ENCODE measurements at regions not wholly inside any gene's neighbourhood (a gene's known extent, or its start where the extent isn't known, plus 50 kb on each side); places are given as distances from the start of the nearest gene placed in this dataset.
"Not testable (repeated sequence)": the region's sequence is repeated elsewhere in the genome, so short reads cannot be mapped to it uniquely, and the experiment has no call there.

GRCh38 chr2:215637651-215638050 is 201.8 kb upstream of the FN1 start:
- TF ChIP-seq, protein P1, sequence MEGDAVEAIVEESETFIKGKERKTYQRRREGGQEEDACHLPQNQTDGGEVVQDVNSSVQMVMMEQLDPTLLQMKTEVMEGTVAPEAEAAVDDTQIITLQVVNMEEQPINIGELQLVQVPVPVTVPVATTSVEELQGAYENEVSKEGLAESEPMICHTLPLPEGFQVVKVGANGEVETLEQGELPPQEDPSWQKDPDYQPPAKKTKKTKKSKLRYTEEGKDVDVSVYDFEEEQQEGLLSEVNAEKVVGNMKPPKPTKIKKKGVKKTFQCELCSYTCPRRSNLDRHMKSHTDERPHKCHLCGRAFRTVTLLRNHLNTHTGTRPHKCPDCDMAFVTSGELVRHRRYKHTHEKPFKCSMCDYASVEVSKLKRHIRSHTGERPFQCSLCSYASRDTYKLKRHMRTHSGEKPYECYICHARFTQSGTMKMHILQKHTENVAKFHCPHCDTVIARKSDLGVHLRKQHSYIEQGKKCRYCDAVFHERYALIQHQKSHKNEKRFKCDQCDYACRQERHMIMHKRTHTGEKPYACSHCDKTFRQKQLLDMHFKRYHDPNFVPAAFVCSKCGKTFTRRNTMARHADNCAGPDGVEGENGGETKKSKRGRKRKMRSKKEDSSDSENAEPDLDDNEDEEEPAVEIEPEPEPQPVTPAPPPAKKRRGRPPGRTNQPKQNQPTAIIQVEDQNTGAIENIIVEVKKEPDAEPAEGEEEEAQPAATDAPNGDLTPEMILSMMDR (conservative IDR thresholded peaks at IDR 0.05) = no peak
- H3K27ac ChIP-seq = no peak overlapping the region

DNA sequence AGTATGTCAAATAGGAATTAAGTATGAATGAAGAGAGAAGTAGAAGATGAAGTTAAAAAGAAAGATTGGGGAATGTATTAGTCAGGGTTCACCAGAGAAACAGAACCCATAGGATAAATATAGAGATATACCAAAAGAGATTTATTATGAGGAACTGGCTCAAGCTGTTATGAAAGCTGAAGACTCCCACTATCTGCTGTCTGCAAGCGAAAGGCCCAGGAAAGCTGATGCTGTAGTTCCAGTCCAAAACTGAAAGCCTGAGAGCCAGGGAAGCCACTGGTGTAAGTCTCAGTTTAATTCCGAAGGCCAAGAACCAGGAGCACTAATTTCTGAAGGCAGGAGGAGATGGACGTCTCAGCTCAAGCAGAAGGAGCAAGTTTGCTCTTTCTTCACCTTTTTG is 200.9 kb upstream of the FN1 start:
- TF ChIP-seq, protein P1 (conservative IDR thresholded peaks at IDR 0.05) = no peak
- no peak overlapping the region for H3K27ac ChIP-seq

- H3K27ac ChIP-seq = no peak overlapping the region
- TF ChIP-seq, protein P1 (conservative IDR thresholded peaks at IDR 0.05) = no peak
These were observed 199.9 kb upstream of the FN1 start for GRCh38 chr2:215635788-215636139.

GRCh38 chr2:215635071-215635787 is 199.4 kb upstream of the FN1 start:
- no peak overlapping the region for H3K27ac ChIP-seq
- TF ChIP-seq, protein P1 (conservative IDR thresholded peaks at IDR 0.05) = no peak

DNA sequence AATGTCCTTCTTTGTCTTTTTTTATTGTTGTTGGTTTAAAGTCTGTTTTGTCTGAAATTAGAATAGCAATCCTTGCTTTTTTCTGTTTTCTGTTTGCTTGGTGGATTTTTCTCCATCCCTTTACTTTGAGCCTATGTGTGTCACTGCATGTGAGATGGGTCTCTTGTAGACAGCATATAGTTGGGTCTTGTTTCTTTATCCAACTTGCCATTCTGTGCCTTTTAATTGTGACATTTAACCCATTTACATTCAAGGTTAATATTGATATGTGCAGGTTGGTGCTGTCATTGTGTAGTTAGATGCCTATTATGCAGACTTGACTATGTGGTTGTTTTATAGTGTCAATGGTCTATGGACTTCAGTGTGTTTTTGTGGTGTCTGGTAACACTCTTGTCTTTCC is 197.5 kb upstream of the FN1 start:
- TF ChIP-seq, protein P1 (conservative IDR thresholded peaks at IDR 0.05) = no peak
- no peak overlapping the region for H3K27ac ChIP-seq

DNA sequence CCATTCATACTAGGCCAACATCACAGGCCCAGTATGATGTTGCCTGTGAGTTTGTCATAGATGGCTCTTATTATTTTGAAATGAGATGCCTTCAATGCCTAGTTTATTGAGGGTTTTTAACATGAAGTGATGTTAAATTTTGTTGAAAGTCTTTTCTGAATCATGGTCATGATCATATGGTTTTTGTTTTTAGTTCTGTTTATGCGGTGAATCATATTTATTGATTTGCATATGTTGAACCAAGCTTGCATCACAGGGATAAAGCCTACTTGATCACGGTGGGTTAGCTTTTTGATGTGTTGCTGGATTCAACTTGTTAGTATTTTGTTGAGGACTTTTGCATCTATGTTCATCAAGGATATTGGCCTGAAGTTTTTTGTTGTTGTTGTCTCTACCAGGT is 195.8 kb upstream of the FN1 start:
- TF ChIP-seq, protein P1 (conservative IDR thresholded peaks at IDR 0.05) = no peak
- H3K27ac ChIP-seq = no peak overlapping the region

GRCh38 chr2:215630796-215631195 is 194.9 kb upstream of the FN1 start:
- H3K27ac ChIP-seq = not testable (repeated sequence)

DNA sequence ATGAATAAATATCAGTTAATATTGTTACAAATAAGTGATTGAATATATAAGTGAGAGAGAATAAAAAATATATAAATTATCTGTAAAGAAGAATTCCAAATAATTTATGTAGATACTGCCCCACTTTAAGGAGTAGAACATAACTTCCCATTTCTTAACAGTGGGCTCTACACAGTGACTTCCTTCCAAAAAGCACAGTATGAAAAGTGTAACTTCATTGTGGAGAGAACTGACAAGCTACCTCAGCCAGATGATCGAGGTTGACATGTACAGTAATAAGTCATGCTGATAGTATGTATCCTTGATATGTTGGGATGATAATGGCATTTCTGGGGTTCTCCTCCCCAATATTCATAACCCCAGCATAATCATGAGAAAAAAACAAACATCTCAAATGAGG is 191.9 kb upstream of the FN1 start:
- no peak overlapping the region for H3K27ac ChIP-seq
- TF ChIP-seq, protein P1 (conservative IDR thresholded peaks at IDR 0.05) = no peak

Measured in VCaP (cell line).